ENCODE measurements at regions not wholly inside any gene's neighbourhood (a gene's known extent, or its start where the extent isn't known, plus 50 kb on each side); places are given as distances from the start of the nearest gene placed in this dataset.

DNA sequence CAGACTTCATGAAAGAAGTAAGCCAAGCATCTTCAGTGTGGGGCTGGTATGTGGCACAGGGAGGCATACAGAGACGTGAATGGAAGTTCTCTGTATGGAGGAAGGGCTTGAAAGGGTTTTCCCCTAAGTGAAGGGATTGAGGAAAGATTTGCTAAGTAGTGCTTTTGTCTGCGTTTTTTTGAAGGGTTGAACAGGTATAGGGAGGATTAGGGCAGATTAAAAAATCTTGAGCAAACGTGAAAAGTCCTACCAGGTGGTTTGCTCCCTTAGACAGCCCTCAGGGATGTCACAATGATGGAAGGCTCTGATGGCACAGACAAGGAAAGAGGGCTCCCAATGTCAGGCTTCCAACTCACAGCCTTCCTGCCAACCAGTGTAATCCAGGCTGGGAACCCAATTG lies 181.7 kb upstream of the TAB2 start:
- Histone ChIP-seq H3K14ac (ENCODE audit: low read length in 2 of 2) (no peak overlapping the region), H3K23ac (ENCODE audit: low read length in 2 of 2) (no peak overlapping the region), H2BK15ac (ENCODE audit: low read depth, poor library complexity, severe bottlenecking) (no peak overlapping the region), H3K9me3 (ENCODE audit: control insufficient read depth, low read length) (no peaks in the 10 kb centered on the region), H3K36me3 (ENCODE audit: control insufficient read depth in 1 of 2, insufficient read depth in 2 of 2, low read depth in 1 of 2, low read length in 2 of 2) (no peaks in the 10 kb centered on the region), H3K27me3 (ENCODE audit: control insufficient read depth in 1 of 2, insufficient read depth in 1 of 2, low read length in 2 of 2) (no peaks in the 10 kb centered on the region), H2AFZ (ENCODE audit: low read depth, low read length) (no peak overlapping the region), H2BK120ac (ENCODE audit: low read depth, low read length) (no peak overlapping the region), H2BK5ac (ENCODE audit: low read depth, low read length, poor library complexity, severe bottlenecking) (no peak overlapping the region), H4K8ac (ENCODE audit: low read length) (no peak overlapping the region), H4K91ac (ENCODE audit: low read length) (no peak overlapping the region), H2AK5ac (ENCODE audit: low read length, severe bottlenecking) (no peak overlapping the region), H3K18ac (ENCODE audit: low read depth in 1 of 2, low read length in 2 of 2) (no peak overlapping the region), H3K4me1 (ENCODE audit: control insufficient read depth, insufficient read depth, low read depth, low read length) (no peaks in the 10 kb centered on the region), H3K79me1 (replicated peaks; ENCODE audit: low read length, poor library complexity, severe bottlenecking) (no peaks in the 10 kb centered on the region), H3K4me3 (ENCODE audit: insufficient read depth in 1 of 2, low read depth in 1 of 2, low read length in 2 of 2) (no peak overlapping the region), H3K4me2 (ENCODE audit: low read length, poor library complexity, severe bottlenecking) (no peak overlapping the region), H3K9ac (ENCODE audit: low read length) (no peak overlapping the region), H3K4ac (ENCODE audit: low read depth in 1 of 2, low read length in 2 of 2) (no peak overlapping the region), H3K27ac (ENCODE audit: low read length, poor library complexity, severe bottlenecking) (no peak overlapping the region), H2BK12ac (ENCODE audit: low read length in 2 of 2) (no peak overlapping the region)
- WGBS = 60% methylated on average over 3 of the region's 3 CpGs
- DNase-seq = no peak

DNA sequence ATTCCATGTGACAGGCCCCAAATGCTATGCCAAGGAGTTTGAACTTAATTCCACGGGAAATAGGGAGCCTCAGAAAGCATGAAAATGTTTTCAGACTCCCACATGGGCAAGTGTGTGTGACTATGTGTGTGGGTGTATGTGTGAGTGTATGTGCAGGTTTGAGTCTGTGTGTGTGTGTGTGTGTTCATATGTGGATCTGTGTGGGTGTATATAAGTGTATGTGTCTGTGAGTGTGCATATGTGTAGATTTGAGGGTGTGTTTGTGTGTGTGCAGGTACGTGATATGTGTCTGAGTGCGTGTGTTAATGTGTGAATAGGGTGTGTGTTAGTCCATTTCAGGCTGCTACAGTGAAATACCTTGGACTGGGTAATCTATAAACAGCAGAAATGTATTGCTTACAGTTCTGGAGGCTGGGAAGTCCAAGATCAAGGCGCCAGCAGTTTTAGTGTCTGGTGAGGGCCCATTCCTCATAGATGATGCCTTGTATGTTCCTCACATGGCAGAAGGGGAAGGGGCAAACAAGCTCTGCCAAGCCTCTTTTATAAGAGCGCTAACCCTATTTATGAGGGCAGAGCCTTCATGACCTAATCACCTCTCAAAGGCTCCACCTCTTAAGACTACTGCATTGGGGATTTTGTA lies 181.1 kb upstream of the TAB2 start:
- 59% methylated on average over 5 of the region's 5 CpGs for WGBS
- Histone ChIP-seq H2BK15ac (ENCODE audit: low read depth, poor library complexity, severe bottlenecking) (no peak overlapping the region), H2AFZ (ENCODE audit: low read depth, low read length) (no peak overlapping the region), H3K14ac (ENCODE audit: low read length in 2 of 2) (no peak overlapping the region), H3K23ac (ENCODE audit: low read length in 2 of 2) (no peak overlapping the region), H3K9ac (ENCODE audit: low read length) (no peak overlapping the region), H3K79me1 (replicated peaks; ENCODE audit: low read length, poor library complexity, severe bottlenecking) (no peaks in the 10 kb centered on the region), H3K27me3 (ENCODE audit: control insufficient read depth in 1 of 2, insufficient read depth in 1 of 2, low read length in 2 of 2) (no peaks in the 10 kb centered on the region), H2BK12ac (ENCODE audit: low read length in 2 of 2) (no peak overlapping the region), H2BK5ac (ENCODE audit: low read depth, low read length, poor library complexity, severe bottlenecking) (no peak overlapping the region), H4K91ac (ENCODE audit: low read length) (no peak overlapping the region), H2BK120ac (ENCODE audit: low read depth, low read length) (no peak overlapping the region), H3K27ac (ENCODE audit: low read length, poor library complexity, severe bottlenecking) (no peak overlapping the region), H3K9me3 (ENCODE audit: control insufficient read depth, low read length) (no peaks in the 10 kb centered on the region), H4K8ac (ENCODE audit: low read length) (no peak overlapping the region), H2AK5ac (ENCODE audit: low read length, severe bottlenecking) (no peak overlapping the region), H3K18ac (ENCODE audit: low read depth in 1 of 2, low read length in 2 of 2) (no peak overlapping the region), H3K4me3 (ENCODE audit: insufficient read depth in 1 of 2, low read depth in 1 of 2, low read length in 2 of 2) (no peak overlapping the region), H3K4me1 (ENCODE audit: control insufficient read depth, insufficient read depth, low read depth, low read length) (no peaks in the 10 kb centered on the region), H3K4ac (ENCODE audit: low read depth in 1 of 2, low read length in 2 of 2) (no peak overlapping the region), H3K36me3 (ENCODE audit: control insufficient read depth in 1 of 2, insufficient read depth in 2 of 2, low read depth in 1 of 2, low read length in 2 of 2) (no peaks in the 10 kb centered on the region), H3K4me2 (ENCODE audit: low read length, poor library complexity, severe bottlenecking) (no peak overlapping the region)
- no peak for DNase-seq

DNA sequence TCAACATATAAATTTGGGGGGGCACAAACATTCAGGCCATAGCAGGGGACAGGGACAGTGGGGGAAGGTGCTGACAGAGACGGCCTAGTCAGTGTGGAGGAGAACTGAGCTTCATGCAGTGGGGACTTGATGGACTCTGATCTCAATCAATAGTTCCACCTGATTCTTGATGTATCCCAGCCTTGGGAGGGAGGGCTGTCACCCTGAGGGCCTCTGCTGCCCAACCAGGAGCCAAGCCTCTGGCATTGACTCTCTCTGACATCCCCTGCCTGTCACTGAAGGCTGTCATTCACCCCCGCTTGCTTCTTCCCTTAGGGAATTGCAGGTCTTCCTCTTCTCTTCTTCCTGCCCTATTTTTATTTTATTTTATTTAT lies 180.6 kb upstream of the TAB2 start:
- Histone ChIP-seq H3K14ac (ENCODE audit: low read length in 2 of 2) (no peak overlapping the region), H3K18ac (ENCODE audit: low read depth in 1 of 2, low read length in 2 of 2) (no peak overlapping the region), H3K27ac (ENCODE audit: low read length, poor library complexity, severe bottlenecking) (no peak overlapping the region), H2BK12ac (ENCODE audit: low read length in 2 of 2) (no peak overlapping the region), H2AK5ac (ENCODE audit: low read length, severe bottlenecking) (no peak overlapping the region), H4K91ac (ENCODE audit: low read length) (no peak overlapping the region), H3K4ac (ENCODE audit: low read depth in 1 of 2, low read length in 2 of 2) (no peak overlapping the region), H3K27me3 (ENCODE audit: control insufficient read depth in 1 of 2, insufficient read depth in 1 of 2, low read length in 2 of 2) (no peaks in the 10 kb centered on the region), H3K4me3 (ENCODE audit: insufficient read depth in 1 of 2, low read depth in 1 of 2, low read length in 2 of 2) (no peak overlapping the region), H4K8ac (ENCODE audit: low read length) (no peak overlapping the region), H3K23ac (ENCODE audit: low read length in 2 of 2) (no peak overlapping the region), H3K9ac (ENCODE audit: low read length) (no peak overlapping the region), H3K36me3 (ENCODE audit: control insufficient read depth in 1 of 2, insufficient read depth in 2 of 2, low read depth in 1 of 2, low read length in 2 of 2) (no peaks in the 10 kb centered on the region), H2BK5ac (ENCODE audit: low read depth, low read length, poor library complexity, severe bottlenecking) (no peak overlapping the region), H2AFZ (ENCODE audit: low read depth, low read length) (no peak overlapping the region), H2BK15ac (ENCODE audit: low read depth, poor library complexity, severe bottlenecking) (no peak overlapping the region), H2BK120ac (ENCODE audit: low read depth, low read length) (no peak overlapping the region), H3K4me2 (ENCODE audit: low read length, poor library complexity, severe bottlenecking) (no peak overlapping the region), H3K79me1 (replicated peaks; ENCODE audit: low read length, poor library complexity, severe bottlenecking) (no peaks in the 10 kb centered on the region), H3K4me1 (ENCODE audit: control insufficient read depth, insufficient read depth, low read depth, low read length) (no peaks in the 10 kb centered on the region), H3K9me3 (ENCODE audit: control insufficient read depth, low read length) (no peaks in the 10 kb centered on the region)
- DNase-seq = no peak
- 63% methylated on average over 1 of the region's 2 CpGs for WGBS

GRCh38 chr6:149137594-149137993 lies 179.9 kb upstream of the TAB2 start:
- Histone ChIP-seq H2BK5ac (ENCODE audit: low read depth, low read length, poor library complexity, severe bottlenecking) (no peak overlapping the region), H2BK12ac (ENCODE audit: low read length in 2 of 2) (no peak overlapping the region), H3K27me3 (ENCODE audit: control insufficient read depth in 1 of 2, insufficient read depth in 1 of 2, low read length in 2 of 2) (no peaks in the 10 kb centered on the region), H3K4me1 (ENCODE audit: control insufficient read depth, insufficient read depth, low read depth, low read length) (no peaks in the 10 kb centered on the region), H3K14ac (ENCODE audit: low read length in 2 of 2) (no peak overlapping the region), H2AK5ac (ENCODE audit: low read length, severe bottlenecking) (no peak overlapping the region), H3K9ac (ENCODE audit: low read length) (no peak overlapping the region), H4K91ac (ENCODE audit: low read length) (no peak overlapping the region), H3K4ac (ENCODE audit: low read depth in 1 of 2, low read length in 2 of 2) (no peak overlapping the region), H3K4me3 (ENCODE audit: insufficient read depth in 1 of 2, low read depth in 1 of 2, low read length in 2 of 2) (no peak overlapping the region), H2BK120ac (ENCODE audit: low read depth, low read length) (no peak overlapping the region), H2BK15ac (ENCODE audit: low read depth, poor library complexity, severe bottlenecking) (no peak overlapping the region), H3K18ac (ENCODE audit: low read depth in 1 of 2, low read length in 2 of 2) (no peak overlapping the region), H4K8ac (ENCODE audit: low read length) (no peak overlapping the region), H3K27ac (ENCODE audit: low read length, poor library complexity, severe bottlenecking) (no peak overlapping the region), H3K23ac (ENCODE audit: low read length in 2 of 2) (no peak overlapping the region), H2AFZ (ENCODE audit: low read depth, low read length) (no peak overlapping the region), H3K79me1 (replicated peaks; ENCODE audit: low read length, poor library complexity, severe bottlenecking) (no peaks in the 10 kb centered on the region), H3K4me2 (ENCODE audit: low read length, poor library complexity, severe bottlenecking) (no peak overlapping the region), H3K36me3 (ENCODE audit: control insufficient read depth in 1 of 2, insufficient read depth in 2 of 2, low read depth in 1 of 2, low read length in 2 of 2) (no peaks in the 10 kb centered on the region), H3K9me3 (ENCODE audit: control insufficient read depth, low read length) (no peaks in the 10 kb centered on the region)
- no peak for DNase-seq
- WGBS = 92% methylated on average over 2 of the region's 4 CpGs

All from mesenchymal stem cell (in vitro differentiated cells and primary cell).